Esophagus squamous epithelium (tissue), 4 donors: ENCODE measurements at regions not wholly inside any gene's neighbourhood (a gene's known extent, or its start where the extent isn't known, plus 50 kb on each side); places are given as distances from the start of the nearest gene placed in this dataset.

Source experiments
- POLR2A ChIP-seq, 4 donors: fragments of 450-650 bp; IDR thresholded peaks; one replicate each; pipeline ENCODE4 v1.6.1; 2017; ENCODE audit warnings: antibody characterized with exemption in 4 of 4, mild to moderate bottlenecking in 4 of 4, moderate library complexity in 3 of 4
- TF ChIP-seq, protein P1 (sequence below), 6 experiments: fragments of 450-650 bp in 4 of 6; fragments of 200-600 bp in 2 of 6; sonication (generic) in 2 of 6; IDR thresholded peaks; one replicate each; pipeline ENCODE4 v1.5.1; 2016 to 2019; ENCODE audit warnings: antibody characterized with exemption in 6 of 6, mild to moderate bottlenecking in 4 of 6, moderate library complexity in 4 of 6

DNA sequence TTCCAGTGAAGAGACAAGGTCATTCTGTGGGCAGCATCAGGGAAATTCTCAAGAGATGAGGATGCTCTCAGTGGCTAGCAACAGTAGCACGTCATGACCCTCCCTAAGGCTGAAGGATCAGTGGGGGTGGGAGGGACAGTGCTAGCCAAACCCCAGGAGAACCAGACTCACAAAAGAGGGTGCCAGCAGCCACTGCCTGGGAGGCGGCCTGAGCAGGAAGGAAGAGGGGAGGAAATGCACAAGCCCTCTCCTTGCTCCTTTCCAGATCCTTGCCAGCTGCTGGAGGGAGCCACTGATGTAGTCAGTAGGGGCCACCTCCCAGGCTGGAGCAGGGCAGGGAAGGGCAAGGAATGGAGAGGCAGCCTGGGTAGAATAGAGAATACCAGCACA lies 302.7 kb downstream of the RPS24 start:
- no peak for TF ChIP-seq POLR2A (IDR thresholded peaks at IDR 0.05)
- TF ChIP-seq, protein P1, sequence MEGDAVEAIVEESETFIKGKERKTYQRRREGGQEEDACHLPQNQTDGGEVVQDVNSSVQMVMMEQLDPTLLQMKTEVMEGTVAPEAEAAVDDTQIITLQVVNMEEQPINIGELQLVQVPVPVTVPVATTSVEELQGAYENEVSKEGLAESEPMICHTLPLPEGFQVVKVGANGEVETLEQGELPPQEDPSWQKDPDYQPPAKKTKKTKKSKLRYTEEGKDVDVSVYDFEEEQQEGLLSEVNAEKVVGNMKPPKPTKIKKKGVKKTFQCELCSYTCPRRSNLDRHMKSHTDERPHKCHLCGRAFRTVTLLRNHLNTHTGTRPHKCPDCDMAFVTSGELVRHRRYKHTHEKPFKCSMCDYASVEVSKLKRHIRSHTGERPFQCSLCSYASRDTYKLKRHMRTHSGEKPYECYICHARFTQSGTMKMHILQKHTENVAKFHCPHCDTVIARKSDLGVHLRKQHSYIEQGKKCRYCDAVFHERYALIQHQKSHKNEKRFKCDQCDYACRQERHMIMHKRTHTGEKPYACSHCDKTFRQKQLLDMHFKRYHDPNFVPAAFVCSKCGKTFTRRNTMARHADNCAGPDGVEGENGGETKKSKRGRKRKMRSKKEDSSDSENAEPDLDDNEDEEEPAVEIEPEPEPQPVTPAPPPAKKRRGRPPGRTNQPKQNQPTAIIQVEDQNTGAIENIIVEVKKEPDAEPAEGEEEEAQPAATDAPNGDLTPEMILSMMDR (IDR thresholded peaks at IDR 0.05) = no peak
